HEK293 (cell line): ENCODE measurements at regions not wholly inside any gene's neighbourhood (a gene's known extent, or its start where the extent isn't known, plus 50 kb on each side); places are given as distances from the start of the nearest gene placed in this dataset.

ENCODE experiments used
- CTCF ChIA-PET: fragments of 350-600 bp; formaldehyde crosslinking; extraction: SDS; loops from one replicate; lab custom pipeline; 2021; ENCODE audit warnings: antibody characterized with exemption; lab: Yijun Ruan, JAX
- POLR2A ChIA-PET: fragments of 300-600 bp; formaldehyde crosslinking; extraction: SDS; loops from one replicate; lab custom pipeline; 2020; ENCODE audit warnings: antibody characterized with exemption, inconsistent platforms; lab: Yijun Ruan, JAX
- H3K27ac ChIP-seq: fragments of 200-500 bp; sonication (Bioruptor generic); 2 replicates; pipeline ENCODE4 v1.5.1; 2014; ENCODE audit warnings: low read depth, low read length, control low read depth, inconsistent platforms; ENCODE audit errors: extremely low read depth
- H3K36me3 ChIP-seq, 2 experiments: fragments of 200-500 bp in 1 of 2; sonication (Bioruptor generic) in 1 of 2; 1 replicate in 1 of 2; 2 replicates in 1 of 2; pipeline ENCODE4 v1.5.1; 2014 to 2017; ENCODE audit warnings: inconsistent platforms in 2 of 2, low read length in 2 of 2; ENCODE audit not compliant: control insufficient read depth in 2 of 2, insufficient read depth in 1 of 2
- H3K4me1 ChIP-seq: fragments of 200-500 bp; sonication (Bioruptor generic); 2 replicates; pipeline ENCODE4 v1.5.1; 2014; ENCODE audit warnings: mild to moderate bottlenecking, low read length, inconsistent platforms; ENCODE audit not compliant: control insufficient read depth, insufficient read depth
- H3K4me3 ChIP-seq: 2 replicates; pipeline ENCODE4 v1.5.1; 2011; ENCODE audit warnings: low read depth, mild to moderate bottlenecking, control low read depth, low read length, moderate library complexity
- H3K9me3 ChIP-seq: fragments of 200-500 bp; sonication (Bioruptor generic); 2 replicates; pipeline ENCODE4 v1.5.1; 2014; ENCODE audit warnings: low read depth, low read length, inconsistent platforms; ENCODE audit not compliant: control insufficient read depth, insufficient read depth
- EGR2 ChIP-seq: fragments of 450-650 bp; formaldehyde crosslinking; IDR thresholded peaks from 2 replicates; pipeline ENCODE4 v1.5.1; 2016; ENCODE audit warnings: low read depth, missing biosample characterization, missing genetic modification characterization
- ELK4 ChIP-seq: IDR thresholded peaks from 2 replicates; pipeline ENCODE4 v1.6.1; 2011; ENCODE audit warnings: mild to moderate bottlenecking, low read depth, low read length, borderline replicate concordance
- OVOL3 ChIP-seq: fragments of 450-650 bp; formaldehyde crosslinking; IDR thresholded peaks from 2 replicates; pipeline ENCODE4 v1.5.1; 2016; ENCODE audit warnings: missing biosample characterization, missing genetic modification characterization
- SALL2 ChIP-seq: fragments of 450-650 bp; formaldehyde crosslinking; IDR thresholded peaks from 2 replicates; pipeline ENCODE4 v1.5.0; 2017; ENCODE audit warnings: missing biosample characterization, mild to moderate bottlenecking, missing genetic modification characterization, borderline replicate concordance
- ZBTB20 ChIP-seq: fragments of 450-650 bp; formaldehyde crosslinking; IDR thresholded peaks from 2 replicates; pipeline ENCODE4 v1.5.1; 2016; ENCODE audit warnings: missing biosample characterization, missing genetic modification characterization
- ZNF114 ChIP-seq: fragments of 450-650 bp; formaldehyde crosslinking; IDR thresholded peaks from 2 replicates; pipeline ENCODE4 v1.5.0; 2017; ENCODE audit warnings: missing biosample characterization, missing genetic modification characterization
- ZNF140 ChIP-seq: fragments of 450-650 bp; formaldehyde crosslinking; IDR thresholded peaks from 2 replicates; pipeline ENCODE4 v1.5.1; 2016; ENCODE audit warnings: missing biosample characterization, missing genetic modification characterization
- ZNF184 ChIP-seq: fragments of 450-650 bp; IDR thresholded peaks from 2 replicates; pipeline ENCODE4 v1.5.1; 2018; ENCODE audit warnings: missing biosample characterization, mild to moderate bottlenecking, missing genetic modification characterization
- ZNF239 ChIP-seq: fragments of 450-650 bp; formaldehyde crosslinking; IDR thresholded peaks from 2 replicates; pipeline ENCODE4 v1.5.1; 2016; ENCODE audit warnings: missing biosample characterization, missing genetic modification characterization
- ZNF24 ChIP-seq: fragments of 450-650 bp; formaldehyde crosslinking; IDR thresholded peaks from 2 replicates; pipeline ENCODE4 v1.5.1; 2016; ENCODE audit warnings: missing biosample characterization, missing genetic modification characterization
- ZNF266 ChIP-seq: fragments of 450-650 bp; formaldehyde crosslinking; IDR thresholded peaks from 2 replicates; pipeline ENCODE4 v1.5.1; 2016; ENCODE audit warnings: missing biosample characterization, missing genetic modification characterization, low read depth
- ZNF350 ChIP-seq: fragments of 450-650 bp; formaldehyde crosslinking; IDR thresholded peaks from 2 replicates; pipeline ENCODE4 v1.5.0; 2017; ENCODE audit warnings: missing biosample characterization, mild to moderate bottlenecking, missing genetic modification characterization
- ZNF354C ChIP-seq: fragments of 450-650 bp; formaldehyde crosslinking; IDR thresholded peaks from 2 replicates; pipeline ENCODE4 v1.5.1; 2016; ENCODE audit warnings: missing biosample characterization, missing genetic modification characterization, low read depth, borderline replicate concordance
- ZNF404 ChIP-seq: fragments of 450-650 bp; formaldehyde crosslinking; IDR thresholded peaks from 2 replicates; pipeline ENCODE4 v1.5.1; 2017; ENCODE audit warnings: missing biosample characterization, missing genetic modification characterization
- ZNF416 ChIP-seq: fragments of 450-650 bp; formaldehyde crosslinking; IDR thresholded peaks from 2 replicates; pipeline ENCODE4 v1.5.1; 2016; ENCODE audit warnings: missing biosample characterization, missing genetic modification characterization
- ZNF449 ChIP-seq: fragments of 450-650 bp; formaldehyde crosslinking; IDR thresholded peaks from 2 replicates; pipeline ENCODE4 v1.5.1; 2017; ENCODE audit warnings: missing biosample characterization, mild to moderate bottlenecking, missing genetic modification characterization, moderate library complexity
- ZNF580 ChIP-seq: fragments of 450-650 bp; formaldehyde crosslinking; IDR thresholded peaks from 2 replicates; pipeline ENCODE4 v1.5.1; 2016; ENCODE audit warnings: missing biosample characterization, missing genetic modification characterization
- ZNF626 ChIP-seq: fragments of 450-650 bp; sonication (Bioruptor Pico); formaldehyde crosslinking; IDR thresholded peaks from 2 replicates; pipeline ENCODE4 v1.5.1; 2018; ENCODE audit warnings: missing biosample characterization, missing genetic modification characterization, inconsistent platforms
- ZNF701 ChIP-seq: fragments of 450-650 bp; formaldehyde crosslinking; IDR thresholded peaks from 2 replicates; pipeline ENCODE4 v1.5.1; 2016; ENCODE audit warnings: missing biosample characterization, missing genetic modification characterization
- ZNF76 ChIP-seq: fragments of 450-650 bp; formaldehyde crosslinking; IDR thresholded peaks from 2 replicates; pipeline ENCODE4; 2016; ENCODE audit warnings: low read depth, missing biosample characterization, missing genetic modification characterization, borderline replicate concordance

GRCh38 chr4:28565396-28565795 lies 1704.8 kb downstream of the STIM2 start:
- no peaks in the 10 kb centered on the region for H3K4me1 ChIP-seq
- H3K36me3 ChIP-seq = no peaks in the 10 kb centered on the region
- ChIA-PET POLR2A (no interaction called here), CTCF (no interaction called here)
- H3K4me3 ChIP-seq = no peak overlapping the region
- H3K9me3 ChIP-seq = no peaks in the 10 kb centered on the region
- no peak overlapping the region for H3K27ac ChIP-seq
- TF ChIP-seq ZNF350 (tag by site-specific recombination) (no peak), ZNF701 (tag by site-specific recombination) (no peak), ZNF449 (no peak), ZNF354C (tag by site-specific recombination) (no peak)

GRCh38 chr4:28600958-28601357 lies 1740.3 kb downstream of the STIM2 start:
- no peak overlapping the region for H3K27ac ChIP-seq
- TF ChIP-seq ZNF140 (tag by site-specific recombination) = no peak
- TF ChIP-seq ZNF76 (tag by site-specific recombination) = no peak
- TF ChIP-seq ELK4 = no peak
- no peak for TF ChIP-seq ZNF580 (tag by site-specific recombination)
- TF ChIP-seq ZNF184 (tag by site-specific recombination) = no peak
- TF ChIP-seq ZNF266 (tag by site-specific recombination) = no peak
- TF ChIP-seq ZNF24 (tag by site-specific recombination) = no peak
- no peak for TF ChIP-seq EGR2 (tag by site-specific recombination)
- TF ChIP-seq ZNF416 (tag by site-specific recombination) = no peak
- TF ChIP-seq ZNF239 (tag by site-specific recombination) = no peak
- TF ChIP-seq, all 188 proteins: peak for 0
- Histone ChIP-seq H3K9me3 (no peaks in the 10 kb centered on the region), H3K36me3 (no peaks in the 10 kb centered on the region), H3K4me3 (no peak overlapping the region), H3K4me1 (no peaks in the 10 kb centered on the region)
- CTCF ChIA-PET = no interaction called here
- POLR2A ChIA-PET = no interaction called here

- CTCF ChIA-PET = no interaction called here
- Histone ChIP-seq H3K4me1 (no peaks in the 10 kb centered on the region), H3K27ac (no peak overlapping the region), H3K4me3 (no peak overlapping the region), H3K9me3 (no peaks in the 10 kb centered on the region), H3K36me3 (no peaks in the 10 kb centered on the region)
- TF ChIP-seq ZNF114 = no peak
- no peak for TF ChIP-seq OVOL3 (tag by site-specific recombination)
- no peak for TF ChIP-seq ZBTB20 (tag by site-specific recombination)
- no peak for TF ChIP-seq ZNF626
- TF ChIP-seq SALL2 (tag by site-specific recombination) = no peak
- TF ChIP-seq ZNF404 (tag by site-specific recombination) = no peak
- POLR2A ChIA-PET = no interaction called here
These were observed 1761.0 kb downstream of the STIM2 start for GRCh38 chr4:28621591-28621990.
